ENCODE measurements at regions not wholly inside any gene's neighbourhood (a gene's known extent, or its start where the extent isn't known, plus 50 kb on each side); places are given as distances from the start of the nearest gene placed in this dataset.
"Not testable (repeated sequence)": the region's sequence is repeated elsewhere in the genome, so short reads cannot be mapped to it uniquely, and the experiment has no call there.

GRCh38 chr7:67309764-67310549 lies 313.3 kb downstream of the TYW1 start:
- Histone ChIP-seq H2AFZ (ENCODE audit: low read depth, low read length) (no peak overlapping the region), H3K4me2 (ENCODE audit: insufficient read depth, low read length) (no peak overlapping the region), H3K27ac (ENCODE audit: low read length) (no peak overlapping the region), H3K9me3 (ENCODE audit: insufficient read depth, low read length, severe bottlenecking) (no peaks in the 10 kb centered on the region), H4K20me1 (ENCODE audit: insufficient read depth, low read length) (peaks cover 7% of the 10 kb centered on the region), H3K36me3 (ENCODE audit: insufficient read depth, low read length) (peaks cover 86% of the 10 kb centered on the region), H3K79me2 (ENCODE audit: insufficient read depth, low read length) (peaks cover 16% of the 10 kb centered on the region), H3K4me3 (ENCODE audit: low read depth in 1 of 2, low read length in 2 of 2) (no peak overlapping the region), H3K9ac (ENCODE audit: low read depth, low read length) (no peak overlapping the region), H3K27me3 (ENCODE audit: insufficient read depth, low read length, poor library complexity) (no peaks in the 10 kb centered on the region), H3K4me1 (ENCODE audit: insufficient read depth, low read length) (peaks cover 4% of the 10 kb centered on the region; the same call in 1 of the 2 replicates)
- no peak for ATAC-seq (ENCODE audit: insufficient read depth, low read depth)
- DNase-seq = no peak
- TF ChIP-seq EZH2 (IDR thresholded peaks at IDR 0.05; ENCODE audit: borderline replicate concordance, low read depth, low read length, severe bottlenecking) = no peak
- TF ChIP-seq CTCF (IDR thresholded peaks at IDR 0.05; ENCODE audit: borderline replicate concordance, extremely low read depth, low read length, poor library complexity, severe bottlenecking) = no peak

GRCh38 chr7:67311901-67312300 lies 315.3 kb downstream of the TYW1 start:
- Histone ChIP-seq H2AFZ (ENCODE audit: low read depth, low read length) (no peak overlapping the region), H3K36me3 (ENCODE audit: insufficient read depth, low read length) (peaks cover 90% of the 10 kb centered on the region), H3K79me2 (ENCODE audit: insufficient read depth, low read length) (no peaks in the 10 kb centered on the region), H3K9me3 (ENCODE audit: insufficient read depth, low read length, severe bottlenecking) (no peaks in the 10 kb centered on the region), H4K20me1 (ENCODE audit: insufficient read depth, low read length) (peaks cover 7% of the 10 kb centered on the region), H3K27me3 (ENCODE audit: insufficient read depth, low read length, poor library complexity) (no peaks in the 10 kb centered on the region), H3K27ac (ENCODE audit: low read length) (no peak overlapping the region), H3K4me3 (ENCODE audit: low read depth in 1 of 2, low read length in 2 of 2) (no peak overlapping the region), H3K4me2 (ENCODE audit: insufficient read depth, low read length) (no peak overlapping the region), H3K4me1 (ENCODE audit: insufficient read depth, low read length) (no peaks in the 10 kb centered on the region), H3K9ac (ENCODE audit: low read depth, low read length) (no peak overlapping the region)
- no peak for DNase-seq
- ATAC-seq (ENCODE audit: insufficient read depth, low read depth) = no peak
- TF ChIP-seq CTCF (IDR thresholded peaks at IDR 0.05; ENCODE audit: borderline replicate concordance, extremely low read depth, low read length, poor library complexity, severe bottlenecking) = no peak
- TF ChIP-seq EZH2 (IDR thresholded peaks at IDR 0.05; ENCODE audit: borderline replicate concordance, low read depth, low read length, severe bottlenecking) = no peak

- DNase-seq (no peak), ATAC-seq (ENCODE audit: insufficient read depth, low read depth) (no peak)
- Histone ChIP-seq H3K9ac (ENCODE audit: low read depth, low read length) (no peak overlapping the region), H3K9me3 (ENCODE audit: insufficient read depth, low read length, severe bottlenecking) (no peaks in the 10 kb centered on the region), H3K79me2 (ENCODE audit: insufficient read depth, low read length) (no peaks in the 10 kb centered on the region), H4K20me1 (ENCODE audit: insufficient read depth, low read length) (peaks cover 2% of the 10 kb centered on the region), H3K4me2 (ENCODE audit: insufficient read depth, low read length) (no peak overlapping the region), H3K4me1 (ENCODE audit: insufficient read depth, low read length) (no peaks in the 10 kb centered on the region), H3K27ac (ENCODE audit: low read length) (no peak overlapping the region), H2AFZ (ENCODE audit: low read depth, low read length) (no peak overlapping the region), H3K4me3 (ENCODE audit: low read depth in 1 of 2, low read length in 2 of 2) (no peak overlapping the region), H3K36me3 (ENCODE audit: insufficient read depth, low read length) (peaks cover 86% of the 10 kb centered on the region), H3K27me3 (ENCODE audit: insufficient read depth, low read length, poor library complexity) (no peaks in the 10 kb centered on the region)
- TF ChIP-seq EZH2 (IDR thresholded peaks at IDR 0.05; ENCODE audit: borderline replicate concordance, low read depth, low read length, severe bottlenecking) (no peak), CTCF (IDR thresholded peaks at IDR 0.05; ENCODE audit: borderline replicate concordance, extremely low read depth, low read length, poor library complexity, severe bottlenecking) (no peak)
These were observed 316.6 kb downstream of the TYW1 start for GRCh38 chr7:67313213-67313612.

GRCh38 chr7:67316902-67317301 lies 320.3 kb downstream of the TYW1 start:
- H3K4me2 ChIP-seq (ENCODE audit: insufficient read depth, low read length); H4K20me1 ChIP-seq (ENCODE audit: insufficient read depth, low read length); H3K27me3 ChIP-seq (ENCODE audit: insufficient read depth, low read length, poor library complexity); H3K9ac ChIP-seq (ENCODE audit: low read depth, low read length); H3K4me3 ChIP-seq (ENCODE audit: low read depth in 1 of 2, low read length in 2 of 2); H3K27ac ChIP-seq (ENCODE audit: low read length); ATAC-seq (ENCODE audit: insufficient read depth, low read depth); DNase-seq; H3K9me3 ChIP-seq (ENCODE audit: insufficient read depth, low read length, severe bottlenecking); H3K79me2 ChIP-seq (ENCODE audit: insufficient read depth, low read length); H2AFZ ChIP-seq (ENCODE audit: low read depth, low read length); H3K4me1 ChIP-seq (ENCODE audit: insufficient read depth, low read length): not testable (repeated sequence)
- H3K36me3 ChIP-seq (ENCODE audit: insufficient read depth, low read length) = peaks cover 54% of the 10 kb centered on the region

- not testable (repeated sequence) for ATAC-seq (ENCODE audit: insufficient read depth, low read depth); H3K4me2 ChIP-seq (ENCODE audit: insufficient read depth, low read length); H2AFZ ChIP-seq (ENCODE audit: low read depth, low read length)
These were observed 331.6 kb downstream of the TYW1 start for GRCh38 chr7:67328257-67328656.

GRCh38 chr7:67335165-67335564 lies 338.5 kb downstream of the TYW1 start:
- H4K20me1 ChIP-seq (ENCODE audit: insufficient read depth, low read length); H3K79me2 ChIP-seq (ENCODE audit: insufficient read depth, low read length); H3K4me2 ChIP-seq (ENCODE audit: insufficient read depth, low read length); H3K9ac ChIP-seq (ENCODE audit: low read depth, low read length); H2AFZ ChIP-seq (ENCODE audit: low read depth, low read length); H3K4me1 ChIP-seq (ENCODE audit: insufficient read depth, low read length); H3K9me3 ChIP-seq (ENCODE audit: insufficient read depth, low read length, severe bottlenecking); H3K27me3 ChIP-seq (ENCODE audit: insufficient read depth, low read length, poor library complexity); H3K4me3 ChIP-seq (ENCODE audit: low read depth in 1 of 2, low read length in 2 of 2); ATAC-seq (ENCODE audit: insufficient read depth, low read depth); H3K36me3 ChIP-seq (ENCODE audit: insufficient read depth, low read length); DNase-seq; H3K27ac ChIP-seq (ENCODE audit: low read length): not testable (repeated sequence)

More at GRCh38 chr7:67328257-67328656, 331.6 kb downstream of the TYW1 start:
- not testable (repeated sequence) for H4K20me1 ChIP-seq (ENCODE audit: insufficient read depth, low read length); H3K79me2 ChIP-seq (ENCODE audit: insufficient read depth, low read length); H3K27ac ChIP-seq (ENCODE audit: low read length); DNase-seq; H3K4me3 ChIP-seq (ENCODE audit: low read depth in 1 of 2, low read length in 2 of 2); H3K9ac ChIP-seq (ENCODE audit: low read depth, low read length); H3K27me3 ChIP-seq (ENCODE audit: insufficient read depth, low read length, poor library complexity); H3K36me3 ChIP-seq (ENCODE audit: insufficient read depth, low read length); H3K4me1 ChIP-seq (ENCODE audit: insufficient read depth, low read length); H3K9me3 ChIP-seq (ENCODE audit: insufficient read depth, low read length, severe bottlenecking)

All from DND-41 (cell line).